ENCODE measurements at regions not wholly inside any gene's neighbourhood (a gene's known extent, or its start where the extent isn't known, plus 50 kb on each side); places are given as distances from the start of the nearest gene placed in this dataset.

DNA sequence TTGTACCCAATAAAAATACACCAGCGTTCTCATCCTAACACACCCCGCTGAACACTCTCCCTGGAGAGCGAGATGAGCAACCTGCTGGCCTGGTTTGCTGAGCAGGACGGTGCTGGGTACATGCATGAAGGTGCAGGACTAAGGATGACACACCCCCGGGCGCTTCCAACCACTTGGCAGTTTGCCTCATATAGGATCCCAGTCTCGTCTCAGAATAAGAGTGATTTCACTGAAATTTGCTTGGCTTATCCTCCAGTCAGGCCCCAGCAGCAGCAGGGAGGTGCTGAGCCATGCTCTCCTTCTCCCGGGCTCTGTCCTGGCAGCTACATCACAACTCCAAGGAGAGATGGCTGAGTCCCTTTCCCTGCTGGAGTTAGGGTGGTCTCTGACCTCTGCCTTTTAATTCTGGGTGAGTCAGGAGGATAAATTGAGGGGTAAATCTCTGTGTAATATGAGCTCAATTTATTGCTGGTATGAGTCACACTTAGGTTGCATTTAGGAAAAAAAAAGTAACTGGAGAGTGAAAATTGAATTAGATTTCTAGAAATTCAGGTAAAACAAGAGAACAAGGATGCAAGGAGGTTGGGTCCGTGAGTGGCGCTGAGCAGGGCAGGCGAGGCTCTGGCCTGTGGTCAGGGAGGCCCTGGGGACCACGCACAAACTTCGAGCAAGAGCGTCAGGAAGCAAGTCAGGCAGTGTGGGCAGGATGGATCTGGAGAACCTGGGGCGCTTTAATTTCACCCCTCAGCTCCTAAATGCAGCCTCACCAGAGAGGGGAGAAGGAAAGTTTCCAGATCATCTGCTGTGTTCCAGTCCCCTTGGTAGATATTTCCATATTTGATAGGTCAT, 974.0 kb downstream of the TBC1D22A start:
- no peak for TF ChIP-seq GATA3 (IDR thresholded peaks at IDR 0.05; ENCODE audit: low read depth, low read length)
- no peak for TF ChIP-seq GATA2 (IDR thresholded peaks at IDR 0.05; ENCODE audit: low read depth, low read length)
